ENCODE measurements at regions not wholly inside any gene's neighbourhood (a gene's known extent, or its start where the extent isn't known, plus 50 kb on each side); places are given as distances from the start of the nearest gene placed in this dataset.

DNA sequence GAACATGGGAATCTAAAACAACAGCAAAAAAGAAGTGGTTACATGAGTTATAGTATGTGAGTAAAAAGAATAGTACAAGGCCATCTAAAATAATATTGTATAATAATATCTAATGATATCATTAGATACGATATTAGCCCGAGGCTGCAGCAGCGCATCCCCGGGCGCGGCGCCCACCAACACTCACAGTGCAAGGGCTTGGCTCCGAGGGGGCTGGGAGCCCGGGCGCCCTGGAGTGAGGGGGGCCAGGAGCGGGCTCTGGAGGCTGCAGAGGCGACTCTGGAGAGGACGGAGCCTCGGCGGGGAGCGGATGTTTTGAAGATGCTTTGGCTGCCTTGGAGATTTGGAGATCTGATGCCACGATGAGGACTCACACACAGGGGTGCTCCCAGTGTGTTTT lies 68.1 kb upstream of the TMEM252 start:
- FAIRE-seq (no peak), DNase-seq (ENCODE audit: low read depth, low spot score) (no peak)
- no peak overlapping the region for H3K27ac ChIP-seq (ENCODE audit: insufficient read depth, low read depth, low read length)
- no peak overlapping the region for H3K4me3 ChIP-seq (replicated peaks in 1 of 3; ENCODE audit: insufficient read depth in 1 of 3, low read depth in 1 of 3, low read length in 3 of 3)
- POLR2A ChIA-PET: no interaction called here
- no peaks in the 10 kb centered on the region for H4K20me1 ChIP-seq (replicated peaks; ENCODE audit: control insufficient read depth, extremely low read depth, insufficient read depth, low read length)
- no peak overlapping the region for H3K4me2 ChIP-seq (ENCODE audit: insufficient read depth, low read length)
- H3K9ac ChIP-seq (replicated peaks; ENCODE audit: extremely low read depth, insufficient read depth, low read length): no peak overlapping the region
- H3K27me3 ChIP-seq (ENCODE audit: control insufficient read depth in 2 of 2, insufficient read depth in 2 of 2, low read length in 2 of 2): no peaks in the 10 kb centered on the region
- no peak for TF ChIP-seq MYC (IDR thresholded peaks at IDR 0.05; ENCODE audit: low read depth, low read length)
- TF ChIP-seq GATA2 (IDR thresholded peaks at IDR 0.05; ENCODE audit: insufficient read depth, insufficient read length, low read depth, low read length): no peak
- no peak for TF ChIP-seq EZH2 (IDR thresholded peaks at IDR 0.05; ENCODE audit: borderline replicate concordance, low read depth, low read length, severe bottlenecking)
- TF ChIP-seq, protein P1, sequence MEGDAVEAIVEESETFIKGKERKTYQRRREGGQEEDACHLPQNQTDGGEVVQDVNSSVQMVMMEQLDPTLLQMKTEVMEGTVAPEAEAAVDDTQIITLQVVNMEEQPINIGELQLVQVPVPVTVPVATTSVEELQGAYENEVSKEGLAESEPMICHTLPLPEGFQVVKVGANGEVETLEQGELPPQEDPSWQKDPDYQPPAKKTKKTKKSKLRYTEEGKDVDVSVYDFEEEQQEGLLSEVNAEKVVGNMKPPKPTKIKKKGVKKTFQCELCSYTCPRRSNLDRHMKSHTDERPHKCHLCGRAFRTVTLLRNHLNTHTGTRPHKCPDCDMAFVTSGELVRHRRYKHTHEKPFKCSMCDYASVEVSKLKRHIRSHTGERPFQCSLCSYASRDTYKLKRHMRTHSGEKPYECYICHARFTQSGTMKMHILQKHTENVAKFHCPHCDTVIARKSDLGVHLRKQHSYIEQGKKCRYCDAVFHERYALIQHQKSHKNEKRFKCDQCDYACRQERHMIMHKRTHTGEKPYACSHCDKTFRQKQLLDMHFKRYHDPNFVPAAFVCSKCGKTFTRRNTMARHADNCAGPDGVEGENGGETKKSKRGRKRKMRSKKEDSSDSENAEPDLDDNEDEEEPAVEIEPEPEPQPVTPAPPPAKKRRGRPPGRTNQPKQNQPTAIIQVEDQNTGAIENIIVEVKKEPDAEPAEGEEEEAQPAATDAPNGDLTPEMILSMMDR (IDR thresholded peaks at IDR 0.05; ENCODE audit: extremely low read depth in 1 of 2, insufficient read depth in 1 of 2, low read depth in 1 of 2, low read length in 2 of 2): no peak
- no peak for TF ChIP-seq POLR2A (IDR thresholded peaks at IDR 0.05; ENCODE audit: low read depth, low read length)
- TF ChIP-seq FOS (IDR thresholded peaks at IDR 0.05; ENCODE audit: borderline replicate concordance, insufficient read depth, low read length): no peak
- no peak for TF ChIP-seq POLR2AphosphoS5 (IDR thresholded peaks at IDR 0.05; ENCODE audit: insufficient read depth, low read depth, low read length)
- TF ChIP-seq, protein P2, sequence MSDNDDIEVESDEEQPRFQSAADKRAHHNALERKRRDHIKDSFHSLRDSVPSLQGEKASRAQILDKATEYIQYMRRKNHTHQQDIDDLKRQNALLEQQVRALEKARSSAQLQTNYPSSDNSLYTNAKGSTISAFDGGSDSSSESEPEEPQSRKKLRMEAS (IDR thresholded peaks at IDR 0.05; ENCODE audit: insufficient read depth, insufficient read length): no peak
- TF ChIP-seq JUN (IDR thresholded peaks at IDR 0.05; ENCODE audit: borderline replicate concordance, insufficient read depth, insufficient read length, low read depth): no peak
- no peak overlapping the region for H2AFZ ChIP-seq (ENCODE audit: low read depth, low read length)
- CTCF ChIA-PET: no interaction called here
- dilution Hi-C loops (cut with MboI; ENCODE audit: extremely low pct_ligation_motif_present, low sequenced_read_pairs): no loop called here
- H3K9me3 ChIP-seq (replicated peaks; ENCODE audit: control insufficient read depth, insufficient read depth, low read length): no peaks in the 10 kb centered on the region
- intact Hi-C loops (cut with micrococcal nuclease): no loop called here
- no peaks in the 10 kb centered on the region for H3K79me2 ChIP-seq (ENCODE audit: control insufficient read depth, insufficient read depth, low read length)
- no TSS peak for BruUV-seq (replicated peaks)
- no peaks in the 10 kb centered on the region for H3K4me1 ChIP-seq (ENCODE audit: control insufficient read depth, extremely low read depth, insufficient read depth, low read length)
- H3K36me3 ChIP-seq (ENCODE audit: control insufficient read depth in 2 of 2, extremely low read depth in 1 of 2, insufficient read depth in 2 of 2, low read length in 2 of 2): no peaks in the 10 kb centered on the region
- no peaks in the 10 kb centered on the region for H3K9me1 ChIP-seq (replicated peaks; ENCODE audit: control insufficient read depth, extremely low read depth, insufficient read depth, low read length)

Data from endothelial cell of umbilical vein (primary cell).